ENCODE measurements at regions not wholly inside any gene's neighbourhood (a gene's known extent, or its start where the extent isn't known, plus 50 kb on each side); places are given as distances from the start of the nearest gene placed in this dataset.

DNA sequence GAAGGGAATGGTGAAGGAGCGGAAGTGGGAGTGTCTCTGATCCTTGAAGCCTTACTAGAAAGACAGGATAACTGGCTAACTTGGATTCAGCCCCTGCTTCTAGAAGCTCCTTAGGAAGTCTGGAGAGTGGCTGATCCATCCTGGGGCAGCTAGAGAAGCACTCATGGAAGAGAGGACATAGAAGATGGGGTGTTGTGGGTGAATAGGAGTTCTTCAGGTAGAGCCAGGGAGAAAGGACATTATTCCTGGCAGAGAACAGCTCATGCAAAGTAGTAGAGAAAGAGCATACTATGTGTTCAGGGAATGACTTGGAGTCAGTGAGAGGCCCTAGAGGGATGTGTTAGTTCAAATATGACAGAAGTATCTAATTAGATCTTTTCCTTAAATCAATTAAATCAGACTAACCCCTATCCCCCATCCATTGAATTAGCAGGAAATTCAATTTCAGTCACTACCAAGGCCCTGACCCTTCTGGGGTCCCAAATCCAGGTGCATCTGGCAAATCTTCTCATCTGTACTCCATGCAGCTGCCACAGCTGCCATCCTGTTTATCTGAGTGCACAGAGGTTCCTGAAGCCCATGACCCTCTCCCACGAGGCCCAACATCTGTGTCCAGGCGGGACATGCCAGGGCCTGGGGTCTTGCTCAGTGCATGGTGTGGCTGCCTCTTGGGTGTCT is 130.7 kb downstream of the DHX35 start:
- ChIA-PET CTCF (ENCODE audit: partially characterized antibody) (interaction anchor here (2.3 to 5.6 kb wide), 4 partner anchors 11 to 43 kb away, joined by 13 to 30 read pairs (median 16); no protein-coding TSS in a partner anchor), POLR2A (ENCODE audit: partially characterized antibody) (no interaction called here)
- Histone ChIP-seq H3K4me3 (ENCODE audit: extremely low read depth in 1 of 4, insufficient read depth in 2 of 4, low read depth in 3 of 4, low read length in 4 of 4) (no peak overlapping the region), H3K27ac (ENCODE audit: low read depth, low read length) (no peak overlapping the region), H4K8ac (ENCODE audit: extremely low read depth, insufficient read depth, low read length) (no peak overlapping the region), H2AFZ (ENCODE audit: low read length) (no peak overlapping the region), H2BK120ac (replicated peaks; ENCODE audit: low read depth, low read length) (no peak overlapping the region), H2BK15ac (ENCODE audit: low read length) (no peak overlapping the region), H3K14ac (ENCODE audit: insufficient read length) (no peak overlapping the region), H3K23ac (ENCODE audit: insufficient read length) (no peak overlapping the region), H3K4ac (replicated peaks; ENCODE audit: insufficient read length, low read depth, low read length) (no peak overlapping the region), H3K9ac (replicated peaks in 1 of 4; ENCODE audit: extremely low read depth in 1 of 4, low read depth in 3 of 4, low read length in 3 of 4) (no peak overlapping the region), H2BK5ac (ENCODE audit: low read depth, low read length) (no peak overlapping the region), H3K4me1 (replicated peaks in 1 of 4; ENCODE audit: control insufficient read depth in 3 of 4, insufficient read depth in 4 of 4, low read length in 3 of 4) (0 out of 7 replicates have a peak, but pooled peaks cover 0 to 2% (median 0%) of the 10 kb centered on the region in 4 experiments), H3K23me2 (ENCODE audit: low read depth, low read length) (no peaks in the 10 kb centered on the region; the same call in 1 of the 2 replicates), H2BK12ac (ENCODE audit: low read depth, low read length) (no peak overlapping the region), H4K5ac (ENCODE audit: insufficient read length, low read depth, low read length) (no peak overlapping the region), H3K18ac (ENCODE audit: extremely low read depth, low read length) (no peak overlapping the region), H4K20me1 (replicated peaks in 1 of 2; ENCODE audit: control insufficient read depth in 1 of 2, insufficient read depth in 2 of 2, low read length in 2 of 2) (no peaks in the 10 kb centered on the region), H2BK20ac (ENCODE audit: low read length) (no peak overlapping the region), H4K91ac (replicated peaks; ENCODE audit: insufficient read length, low read length) (no peak overlapping the region), H3K36me3 (ENCODE audit: control insufficient read depth in 2 of 4, insufficient read depth in 4 of 4, low read length in 3 of 4) (no peaks in the 10 kb centered on the region), H3K27me3 (replicated peaks in 1 of 4; ENCODE audit: control insufficient read depth in 3 of 4, extremely low read depth in 1 of 4, insufficient read depth in 3 of 4, low read length in 3 of 4) (peaks cover 0 to 2% (median 0%) of the 10 kb centered on the region in 4 experiments; a peak in 2 of 7 replicates), H3K79me2 (ENCODE audit: control insufficient read depth in 1 of 2, insufficient read depth in 2 of 2, low read length in 2 of 2) (no peaks in the 10 kb centered on the region), H3K56ac (replicated peaks; ENCODE audit: insufficient read length, low read depth, low read length) (no peak overlapping the region), H3K4me2 (ENCODE audit: insufficient read depth in 1 of 2, low read depth in 2 of 2, low read length in 2 of 2) (no peak overlapping the region), H2AK5ac (ENCODE audit: low read depth, low read length) (no peak overlapping the region), H3K9me3 (ENCODE audit: insufficient read depth in 2 of 2, low read depth in 1 of 2, low read length in 1 of 2) (no peaks in the 10 kb centered on the region), H3K79me1 (ENCODE audit: low read depth, low read length) (no peaks in the 10 kb centered on the region)
- FAIRE-seq (no peak), DNase-seq (ENCODE audit: low read depth in 1 of 2, low spot score in 2 of 2) (no peak)
- WGBS, 2 experiments (ENCODE audit: extremely low coverage in 1 of 2, insufficient coverage in 1 of 2, insufficient read length in 1 of 2, insufficient replicate concordance in 2 of 2, low coverage in 1 of 2, low lambda C conversion rate in 2 of 2, missing lambda C conversion rate in 1 of 2) = 68% methylated on average over 3 of the region's 3 CpGs; no CpG with 5 or more reads in 1 of the 2 experiments
- TF ChIP-seq SP1 (IDR thresholded peaks at IDR 0.05; ENCODE audit: low read depth, low read length) (no peak), SP4 (IDR thresholded peaks at IDR 0.05; ENCODE audit: low read length) (no peak), CEBPB (IDR thresholded peaks at IDR 0.05; ENCODE audit: low read depth, low read length) (no peak), POU5F1 (IDR thresholded peaks at IDR 0.05; ENCODE audit: low read depth, low read length) (no peak), MAFK (IDR thresholded peaks at IDR 0.05; ENCODE audit: low read depth, low read length) (no peak), NANOG (IDR thresholded peaks at IDR 0.05; ENCODE audit: insufficient read depth, low read depth, low read length, poor library complexity, severe bottlenecking) (no peak), CREB1 (IDR thresholded peaks at IDR 0.05) (no peak), SIN3A (conservative IDR thresholded peaks at IDR 0.05 in 1 of 2, IDR thresholded peaks at IDR 0.05 in 1 of 2; ENCODE audit: low read depth in 1 of 2, low read length in 2 of 2) (no peak), TAF1 (IDR thresholded peaks at IDR 0.05; ENCODE audit: low read depth, low read length) (no peak)
- TF ChIP-seq, protein P1, sequence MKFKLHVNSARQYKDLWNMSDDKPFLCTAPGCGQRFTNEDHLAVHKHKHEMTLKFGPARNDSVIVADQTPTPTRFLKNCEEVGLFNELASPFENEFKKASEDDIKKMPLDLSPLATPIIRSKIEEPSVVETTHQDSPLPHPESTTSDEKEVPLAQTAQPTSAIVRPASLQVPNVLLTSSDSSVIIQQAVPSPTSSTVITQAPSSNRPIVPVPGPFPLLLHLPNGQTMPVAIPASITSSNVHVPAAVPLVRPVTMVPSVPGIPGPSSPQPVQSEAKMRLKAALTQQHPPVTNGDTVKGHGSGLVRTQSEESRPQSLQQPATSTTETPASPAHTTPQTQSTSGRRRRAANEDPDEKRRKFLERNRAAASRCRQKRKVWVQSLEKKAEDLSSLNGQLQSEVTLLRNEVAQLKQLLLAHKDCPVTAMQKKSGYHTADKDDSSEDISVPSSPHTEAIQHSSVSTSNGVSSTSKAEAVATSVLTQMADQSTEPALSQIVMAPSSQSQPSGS (IDR thresholded peaks at IDR 0.05; ENCODE audit: low read length) = no peak
- TF ChIP-seq, protein P2, sequence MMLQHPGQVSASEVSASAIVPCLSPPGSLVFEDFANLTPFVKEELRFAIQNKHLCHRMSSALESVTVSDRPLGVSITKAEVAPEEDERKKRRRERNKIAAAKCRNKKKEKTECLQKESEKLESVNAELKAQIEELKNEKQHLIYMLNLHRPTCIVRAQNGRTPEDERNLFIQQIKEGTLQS (IDR thresholded peaks at IDR 0.05; ENCODE audit: insufficient read depth, low read depth, low read length) = no peak
